GM19452 (cell line): ENCODE measurements at regions not wholly inside any gene's neighbourhood (a gene's known extent, or its start where the extent isn't known, plus 50 kb on each side); places are given as distances from the start of the nearest gene placed in this dataset.

Experiments
- ATAC-seq: cut with Tn5 transposase; IDR thresholded peaks from one replicate; pipeline ENCODE4 v1.9.1; 2021; ENCODE audit not compliant: unreplicated experiment

- no peak for ATAC-seq
Observed at GRCh38 chr2:155215037-155215707, 516.7 kb downstream of the KCNJ3 start.

- no peak for ATAC-seq
Observed at GRCh38 chr2:155209696-155210450, 511.4 kb downstream of the KCNJ3 start.

- ATAC-seq, result no peak
Observed at GRCh38 chr2:155203178-155203577, 504.7 kb downstream of the KCNJ3 start.

GRCh38 chr2:155200753-155201152, 502.3 kb downstream of the KCNJ3 start:
- ATAC-seq, result no peak

- ATAC-seq, result no peak
Observed at GRCh38 chr2:155190342-155190741, 491.8 kb downstream of the KCNJ3 start.

GRCh38 chr2:155178921-155179320, 480.4 kb downstream of the KCNJ3 start:
- no peak for ATAC-seq

- no peak for ATAC-seq
Observed at GRCh38 chr2:155176345-155176744, 477.9 kb downstream of the KCNJ3 start.

- ATAC-seq, result no peak
Observed at GRCh38 chr2:155169317-155169716, 470.8 kb downstream of the KCNJ3 start.

GRCh38 chr2:155162494-155162893, 464.0 kb downstream of the KCNJ3 start:
- no peak for ATAC-seq

- ATAC-seq, result no peak
Observed at GRCh38 chr2:155161314-155161713, 462.8 kb downstream of the KCNJ3 start.

- ATAC-seq, result no peak
Observed at GRCh38 chr2:155157711-155158110, 459.2 kb downstream of the KCNJ3 start.

GRCh38 chr2:155157065-155157464, 458.6 kb downstream of the KCNJ3 start:
- no peak for ATAC-seq

GRCh38 chr2:155151945-155152344, 453.4 kb downstream of the KCNJ3 start:
- ATAC-seq, result no peak

GRCh38 chr2:155151472-155151871, 453.0 kb downstream of the KCNJ3 start:
- ATAC-seq, result no peak

GRCh38 chr2:155145758-155146229, 447.3 kb downstream of the KCNJ3 start:
- ATAC-seq, result peak; percentile 99

GRCh38 chr2:155141418-155141817, 442.9 kb downstream of the KCNJ3 start:
- ATAC-seq, result no peak

- no peak for ATAC-seq
Observed at GRCh38 chr2:155125585-155126230, 427.2 kb downstream of the KCNJ3 start.

GRCh38 chr2:155115846-155116245, 417.4 kb downstream of the KCNJ3 start:
- no peak for ATAC-seq

- ATAC-seq, result no peak
Observed at GRCh38 chr2:155111070-155111469, 412.6 kb downstream of the KCNJ3 start.

- ATAC-seq, result no peak
Observed at GRCh38 chr2:155109527-155109926, 411.0 kb downstream of the KCNJ3 start.

- no peak for ATAC-seq
Observed at GRCh38 chr2:155100261-155100660, 401.8 kb downstream of the KCNJ3 start.

GRCh38 chr2:155099784-155100183, 401.3 kb downstream of the KCNJ3 start:
- no peak for ATAC-seq
